WTC11 (cell line): ENCODE measurements at regions not wholly inside any gene's neighbourhood (a gene's known extent, or its start where the extent isn't known, plus 50 kb on each side); places are given as distances from the start of the nearest gene placed in this dataset.

Experiments
- ATAC-seq: fragments of 200-7000 bp; cut with Tn5 transposase; 2 replicates; pipeline ENCODE4 v1.10.0; 2021; ENCODE audit warnings: mild to moderate bottlenecking, moderate library complexity
- CTCF ChIA-PET: fragments of 300-600 bp; sonication (Branson Sonifier 250); formaldehyde crosslinking; loops from one replicate; lab custom pipeline; 2021; ENCODE audit warnings: antibody characterized with exemption; lab: Charles Lee
- POLR2A ChIA-PET: fragments of 350-600 bp; sonication (Branson Sonifier 250); formaldehyde crosslinking; loops from one replicate; lab custom pipeline; 2021; ENCODE audit warnings: antibody characterized with exemption; lab: Charles Lee
- DNase-seq: peaks from one replicate; pipeline ENCODE4 v3.0.0; 2021; ENCODE audit warnings: low spot score
- H3K27ac Mint-ChIP-seq: 2 replicates; pipeline ENCODE4 v1.8.0; 2021; ENCODE audit warnings: mixed read lengths
- H3K27me3 Mint-ChIP-seq: 2 replicates; pipeline ENCODE4 v1.8.0; 2021; ENCODE audit warnings: low read depth, mild to moderate bottlenecking, moderate library complexity, mixed read lengths
- H3K36me3 Mint-ChIP-seq: 2 replicates; pipeline ENCODE4 v1.8.0; 2021; ENCODE audit warnings: mixed read lengths
- H3K4me1 Mint-ChIP-seq: 2 replicates; pipeline ENCODE4 v1.8.0; 2022; ENCODE audit warnings: mixed read lengths
- H3K4me3 Mint-ChIP-seq: 2 replicates; pipeline ENCODE4 v1.8.0; 2021; ENCODE audit warnings: mild to moderate bottlenecking, moderate library complexity, mixed read lengths
- H3K9me3 Mint-ChIP-seq: 2 replicates; pipeline ENCODE4 v1.8.0; 2021; ENCODE audit warnings: mixed read lengths
- GABPB1 ChIP-seq: sonication (generic); formaldehyde crosslinking; IDR thresholded peaks from 2 replicates; pipeline ENCODE4 v1.8.1; 2023; ENCODE audit warnings: mild to moderate bottlenecking, missing genetic modification reagents
- IRF2 ChIP-seq: sonication (generic); formaldehyde crosslinking; IDR thresholded peaks from 2 replicates; pipeline ENCODE4 v1.8.0; 2022; ENCODE audit warnings: low read depth, missing genetic modification reagents, borderline replicate concordance
- NFATC4 ChIP-seq: fragments of 250-450 bp; sonication (Bioruptor Pico); IDR thresholded peaks from 2 replicates; pipeline ENCODE4 v1.9.0; 2021; ENCODE audit warnings: mild to moderate bottlenecking
- PREB ChIP-seq: sonication (generic); formaldehyde crosslinking; IDR thresholded peaks from 2 replicates; pipeline ENCODE4 v1.8.1; 2022; ENCODE audit warnings: mild to moderate bottlenecking, missing genetic modification reagents, moderate library complexity, borderline replicate concordance
- PRRX2 ChIP-seq: fragments of 250-450 bp; sonication (Bioruptor Pico); IDR thresholded peaks from 2 replicates; pipeline ENCODE4 v1.8.0; 2021; ENCODE audit warnings: mild to moderate bottlenecking
- RELA ChIP-seq: sonication (generic); formaldehyde crosslinking; IDR thresholded peaks from 2 replicates; pipeline ENCODE4 v1.8.1; 2022; ENCODE audit warnings: missing genetic modification reagents, mild to moderate bottlenecking, borderline replicate concordance
- SP1 ChIP-seq: sonication (generic); formaldehyde crosslinking; conservative IDR thresholded peaks from 2 replicates; pipeline ENCODE4 v1.8.1; 2022; ENCODE audit warnings: missing genetic modification reagents
- ZNF121 ChIP-seq: sonication (generic); formaldehyde crosslinking; IDR thresholded peaks from 2 replicates; pipeline ENCODE4 v1.8.0; 2023; ENCODE audit warnings: missing genetic modification reagents
- ZNF416 ChIP-seq: fragments of 250-450 bp; sonication (Bioruptor Pico); IDR thresholded peaks from 2 replicates; pipeline ENCODE4 v1.9.0; 2021; ENCODE audit warnings: mild to moderate bottlenecking, inconsistent platforms
- ZNF532 ChIP-seq: fragments of 250-450 bp; sonication (Bioruptor Pico); IDR thresholded peaks from 2 replicates; pipeline ENCODE4 v1.9.0; 2021; ENCODE audit warnings: mild to moderate bottlenecking, borderline replicate concordance
- TF ChIP-seq, protein P1 (sequence below): sonication (generic); formaldehyde crosslinking; IDR thresholded peaks from 2 replicates; pipeline ENCODE4 v1.8.0; 2022; ENCODE audit warnings: missing genetic modification reagents
- TF ChIP-seq, protein P2 (sequence below): sonication (generic); formaldehyde crosslinking; IDR thresholded peaks from 2 replicates; pipeline ENCODE4 v1.8.0; 2022; ENCODE audit warnings: mild to moderate bottlenecking, missing genetic modification reagents
- TF ChIP-seq, protein P3 (sequence below): sonication (generic); formaldehyde crosslinking; IDR thresholded peaks from 2 replicates; pipeline ENCODE4 v1.8.1; 2023; ENCODE audit warnings: mild to moderate bottlenecking, missing genetic modification reagents

GRCh38 chr17:55617441-55617840, 105.2 kb downstream of the TMEM100 start:
- CTCF ChIA-PET: no interaction called here
- Mint-ChIP-seq H3K9me3 (no peaks in the 10 kb centered on the region), H3K36me3 (no peaks in the 10 kb centered on the region), H3K27ac (no peak overlapping the region), H3K4me3 (no peak overlapping the region), H3K4me1 (peaks cover 7% of the 10 kb centered on the region), H3K27me3 (no peaks in the 10 kb centered on the region)
- TF ChIP-seq ZNF121 (CRISPR knock-in tag) (no peak), RELA (CRISPR knock-in tag) (no peak), ZNF416 (CRISPR knock-in tag) (no peak), PRRX2 (CRISPR knock-in tag) (no peak), SP1 (CRISPR knock-in tag) (no peak), IRF2 (CRISPR knock-in tag) (no peak)
- TF ChIP-seq, protein P1, sequence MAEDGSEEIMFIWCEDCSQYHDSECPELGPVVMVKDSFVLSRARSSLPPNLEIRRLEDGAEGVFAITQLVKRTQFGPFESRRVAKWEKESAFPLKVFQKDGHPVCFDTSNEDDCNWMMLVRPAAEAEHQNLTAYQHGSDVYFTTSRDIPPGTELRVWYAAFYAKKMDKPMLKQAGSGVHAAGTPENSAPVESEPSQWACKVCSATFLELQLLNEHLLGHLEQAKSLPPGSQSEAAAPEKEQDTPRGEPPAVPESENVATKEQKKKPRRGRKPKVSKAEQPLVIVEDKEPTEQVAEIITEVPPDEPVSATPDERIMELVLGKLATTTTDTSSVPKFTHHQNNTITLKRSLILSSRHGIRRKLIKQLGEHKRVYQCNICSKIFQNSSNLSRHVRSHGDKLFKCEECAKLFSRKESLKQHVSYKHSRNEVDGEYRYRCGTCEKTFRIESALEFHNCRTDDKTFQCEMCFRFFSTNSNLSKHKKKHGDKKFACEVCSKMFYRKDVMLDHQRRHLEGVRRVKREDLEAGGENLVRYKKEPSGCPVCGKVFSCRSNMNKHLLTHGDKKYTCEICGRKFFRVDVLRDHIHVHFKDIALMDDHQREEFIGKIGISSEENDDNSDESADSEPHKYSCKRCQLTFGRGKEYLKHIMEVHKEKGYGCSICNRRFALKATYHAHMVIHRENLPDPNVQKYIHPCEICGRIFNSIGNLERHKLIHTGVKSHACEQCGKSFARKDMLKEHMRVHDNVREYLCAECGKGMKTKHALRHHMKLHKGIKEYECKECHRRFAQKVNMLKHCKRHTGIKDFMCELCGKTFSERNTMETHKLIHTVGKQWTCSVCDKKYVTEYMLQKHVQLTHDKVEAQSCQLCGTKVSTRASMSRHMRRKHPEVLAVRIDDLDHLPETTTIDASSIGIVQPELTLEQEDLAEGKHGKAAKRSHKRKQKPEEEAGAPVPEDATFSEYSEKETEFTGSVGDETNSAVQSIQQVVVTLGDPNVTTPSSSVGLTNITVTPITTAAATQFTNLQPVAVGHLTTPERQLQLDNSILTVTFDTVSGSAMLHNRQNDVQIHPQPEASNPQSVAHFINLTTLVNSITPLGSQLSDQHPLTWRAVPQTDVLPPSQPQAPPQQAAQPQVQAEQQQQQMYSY: no peak
- TF ChIP-seq, protein P2, sequence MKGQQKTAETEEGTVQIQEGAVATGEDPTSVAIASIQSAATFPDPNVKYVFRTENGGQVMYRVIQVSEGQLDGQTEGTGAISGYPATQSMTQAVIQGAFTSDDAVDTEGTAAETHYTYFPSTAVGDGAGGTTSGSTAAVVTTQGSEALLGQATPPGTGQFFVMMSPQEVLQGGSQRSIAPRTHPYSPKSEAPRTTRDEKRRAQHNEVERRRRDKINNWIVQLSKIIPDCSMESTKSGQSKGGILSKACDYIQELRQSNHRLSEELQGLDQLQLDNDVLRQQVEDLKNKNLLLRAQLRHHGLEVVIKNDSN (CRISPR knock-in tag): no peak
- ATAC-seq: no peak
- DNase-seq: no peak
- POLR2A ChIA-PET: no interaction called here

DNA sequence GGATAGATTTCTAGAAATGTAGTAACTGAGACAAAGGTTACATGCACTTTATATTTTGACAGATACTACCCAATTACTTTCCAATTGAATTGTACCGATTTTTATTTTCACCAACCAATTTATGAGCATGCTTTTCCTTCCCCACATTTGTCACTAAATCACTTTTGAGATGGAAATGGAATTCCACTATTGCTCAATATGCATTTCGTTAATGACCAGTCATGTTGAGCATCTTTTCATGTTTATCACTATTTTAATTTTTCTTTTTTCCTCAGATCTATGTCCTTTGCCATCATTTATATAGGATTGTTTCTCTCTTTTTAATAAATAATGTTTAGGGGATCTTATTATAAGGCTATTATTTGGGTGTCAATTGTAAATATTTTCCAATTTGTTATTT, 102.8 kb upstream of the SMIM36 start:
- ChIA-PET CTCF (no interaction called here), POLR2A (no interaction called here)
- no peak overlapping the region for H3K27ac Mint-ChIP-seq
- H3K9me3 Mint-ChIP-seq: no peaks in the 10 kb centered on the region
- H3K27me3 Mint-ChIP-seq: no peaks in the 10 kb centered on the region
- no peaks in the 10 kb centered on the region for H3K36me3 Mint-ChIP-seq
- no peak overlapping the region for H3K4me3 Mint-ChIP-seq
- peaks cover 7% of the 10 kb centered on the region for H3K4me1 Mint-ChIP-seq
- ATAC-seq (no peak), DNase-seq (no peak)
- TF ChIP-seq GABPB1 (CRISPR knock-in tag) (no peak), NFATC4 (CRISPR knock-in tag) (no peak)

DNA sequence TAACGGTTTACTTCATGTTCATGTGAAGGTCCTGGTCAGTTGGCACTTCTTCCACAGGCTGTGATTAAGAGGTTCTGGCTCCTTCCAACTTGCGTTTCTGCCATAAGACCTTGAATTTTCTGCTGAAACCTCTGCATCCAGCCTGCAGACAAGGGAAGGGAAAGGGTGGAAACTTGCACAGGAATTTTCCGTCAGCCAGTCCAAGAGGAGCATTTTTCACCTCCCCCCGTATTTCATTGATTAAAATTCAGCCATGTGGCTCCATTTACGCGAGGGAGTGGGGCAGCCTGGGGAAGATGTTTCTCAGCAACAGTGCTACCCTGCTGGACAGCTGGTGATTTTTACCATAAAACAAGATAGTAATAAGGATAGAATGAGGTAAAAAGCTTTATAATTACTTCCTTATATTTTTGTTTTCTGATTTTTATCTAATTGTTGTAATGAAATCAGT, 101.5 kb upstream of the SMIM36 start:
- H3K9me3 Mint-ChIP-seq: no peaks in the 10 kb centered on the region
- ChIA-PET CTCF (interaction anchor here (1.3 kb wide), 1 partner anchor 11 kb away, joined by 6 read pairs; no protein-coding TSS in a partner anchor), POLR2A (no interaction called here)
- H3K27me3 Mint-ChIP-seq: no peaks in the 10 kb centered on the region
- TF ChIP-seq PREB (CRISPR knock-in tag) (no peak), ZNF532 (CRISPR knock-in tag) (no peak)
- TF ChIP-seq, protein P3, sequence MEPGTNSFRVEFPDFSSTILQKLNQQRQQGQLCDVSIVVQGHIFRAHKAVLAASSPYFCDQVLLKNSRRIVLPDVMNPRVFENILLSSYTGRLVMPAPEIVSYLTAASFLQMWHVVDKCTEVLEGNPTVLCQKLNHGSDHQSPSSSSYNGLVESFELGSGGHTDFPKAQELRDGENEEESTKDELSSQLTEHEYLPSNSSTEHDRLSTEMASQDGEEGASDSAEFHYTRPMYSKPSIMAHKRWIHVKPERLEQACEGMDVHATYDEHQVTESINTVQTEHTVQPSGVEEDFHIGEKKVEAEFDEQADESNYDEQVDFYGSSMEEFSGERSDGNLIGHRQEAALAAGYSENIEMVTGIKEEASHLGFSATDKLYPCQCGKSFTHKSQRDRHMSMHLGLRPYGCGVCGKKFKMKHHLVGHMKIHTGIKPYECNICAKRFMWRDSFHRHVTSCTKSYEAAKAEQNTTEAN (CRISPR knock-in tag): no peak
- no peak overlapping the region for H3K4me3 Mint-ChIP-seq
- H3K27ac Mint-ChIP-seq: no peak overlapping the region; the same call in 1 of the 2 replicates
- no peak for DNase-seq
- no peaks in the 10 kb centered on the region for H3K36me3 Mint-ChIP-seq
- no peak for ATAC-seq
- peaks cover 7% of the 10 kb centered on the region for H3K4me1 Mint-ChIP-seq
